OCI-LY7 (cell line): ENCODE measurements at regions not wholly inside any gene's neighbourhood (a gene's known extent, or its start where the extent isn't known, plus 50 kb on each side); places are given as distances from the start of the nearest gene placed in this dataset.
"Not testable (repeated sequence)": the region's sequence is repeated elsewhere in the genome, so short reads cannot be mapped to it uniquely, and the experiment has no call there.

ENCODE experiments used
- CTCF ChIP-seq: fragments of 200-600 bp; sonication (generic); conservative IDR thresholded peaks from 2 replicates; pipeline ENCODE4 v1.5.1; 2014; ENCODE audit warnings: mild to moderate bottlenecking, antibody characterized with exemption, low read length, moderate library complexity, mixed read lengths
- EZH2phosphoT487 ChIP-seq: fragments of 200-600 bp; sonication (generic); IDR thresholded peaks from 2 replicates; pipeline ENCODE4 v1.6.1; 2018; ENCODE audit warnings: low read depth, borderline replicate concordance, mild to moderate bottlenecking, mixed run types, antibody characterized with exemption, low read length, moderate library complexity, mixed read lengths

- TF ChIP-seq CTCF, EZH2phosphoT487: not testable (repeated sequence)
These were observed 2965.7 kb downstream of the RPIA start for GRCh38 chr2:91657193-91657592.
